ENCODE measurements at regions not wholly inside any gene's neighbourhood (a gene's known extent, or its start where the extent isn't known, plus 50 kb on each side); places are given as distances from the start of the nearest gene placed in this dataset.

DNA sequence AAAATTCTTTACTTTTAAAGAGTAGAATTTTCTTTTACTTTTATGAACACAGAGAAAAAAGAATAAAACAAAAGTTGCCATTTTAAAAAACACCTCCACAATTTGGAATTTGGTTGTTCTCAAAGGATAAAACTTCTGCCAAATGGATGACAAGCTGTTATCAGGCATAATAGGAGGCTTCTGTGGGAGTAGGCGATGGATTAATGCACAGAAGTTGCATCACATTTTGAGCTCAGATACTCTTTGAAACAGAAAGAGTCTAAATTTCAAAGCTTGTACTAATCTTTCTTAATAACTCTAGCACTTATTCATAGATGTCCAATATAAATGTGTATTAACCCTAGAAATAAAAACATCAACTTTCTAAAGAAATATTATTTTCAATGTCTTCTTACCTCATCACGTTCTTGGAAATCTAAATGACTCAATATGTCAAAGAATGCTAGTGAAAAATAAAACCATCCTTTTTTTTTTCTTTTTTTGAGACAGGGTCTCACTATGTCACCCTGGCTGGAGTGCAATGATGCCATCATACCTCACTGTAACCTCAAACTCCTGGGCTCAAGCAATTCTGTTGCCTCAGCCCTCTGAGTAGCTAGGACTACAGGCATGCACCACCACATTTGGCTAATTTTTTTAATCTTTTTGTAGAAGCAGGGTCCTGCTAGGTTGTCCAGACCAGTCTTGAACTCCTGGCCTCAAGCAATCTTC is 112.8 kb upstream of the USP25 start:
- no peak for DNase-seq
- intact Hi-C loops (cut with micrococcal nuclease) = no loop called here
- H3K4me3 ChIP-seq (ENCODE audit: low read length) = no peak overlapping the region

DNA sequence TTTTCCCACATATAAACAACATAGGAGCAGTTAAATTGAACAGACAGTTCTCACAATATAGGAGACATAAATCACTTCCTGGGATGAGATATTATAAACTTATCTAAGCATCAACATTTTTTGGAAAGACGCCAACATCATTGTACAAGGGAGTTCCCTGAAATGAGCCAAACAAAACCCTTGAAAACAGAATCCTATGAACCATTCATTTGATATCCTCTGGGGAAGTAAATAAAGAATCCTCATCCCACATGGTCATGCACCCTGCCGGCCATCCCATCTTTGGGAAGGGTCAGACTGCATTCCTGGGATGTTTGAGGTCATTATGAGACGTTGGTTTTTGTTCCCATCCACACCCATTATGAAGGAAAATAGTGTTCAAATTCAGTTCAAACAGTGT is 111.8 kb upstream of the USP25 start:
- no peaks in the 10 kb centered on the region for H3K36me3 ChIP-seq (ENCODE audit: control insufficient read depth, insufficient read depth, low read length)
- Mint-ChIP-seq H3K27me3 (ENCODE audit: low read depth in 2 of 2) (peaks cover 0 to under 1% of the 10 kb centered on the region in 2 donors), H3K9me3 (no peaks in the 10 kb centered on the region), H3K36me3 (no peaks in the 10 kb centered on the region), H3K4me1 (no peaks in the 10 kb centered on the region), H3K27ac (no peak overlapping the region), H3K4me3 (no peak overlapping the region)
- intact Hi-C loops (cut with micrococcal nuclease) = no loop called here
- 85% methylated on average over 2 of the region's 3 CpGs for WGBS (ENCODE audit: insufficient coverage)
- no peak overlapping the region for H3K27ac ChIP-seq (ENCODE audit: low read length)
- H3K4me3 ChIP-seq (ENCODE audit: low read length) = no peak overlapping the region
- DNase-seq (no peak), ATAC-seq (no peak)
- H3K4me1 ChIP-seq (ENCODE audit: control insufficient read depth, insufficient read depth, low read length) = no peaks in the 10 kb centered on the region
- H3K9me3 ChIP-seq (ENCODE audit: control insufficient read depth, insufficient read depth, low read length) = no peaks in the 10 kb centered on the region
- H3K27me3 ChIP-seq (ENCODE audit: control insufficient read depth, insufficient read depth, low read length) = no peaks in the 10 kb centered on the region
- TF ChIP-seq, protein P1, sequence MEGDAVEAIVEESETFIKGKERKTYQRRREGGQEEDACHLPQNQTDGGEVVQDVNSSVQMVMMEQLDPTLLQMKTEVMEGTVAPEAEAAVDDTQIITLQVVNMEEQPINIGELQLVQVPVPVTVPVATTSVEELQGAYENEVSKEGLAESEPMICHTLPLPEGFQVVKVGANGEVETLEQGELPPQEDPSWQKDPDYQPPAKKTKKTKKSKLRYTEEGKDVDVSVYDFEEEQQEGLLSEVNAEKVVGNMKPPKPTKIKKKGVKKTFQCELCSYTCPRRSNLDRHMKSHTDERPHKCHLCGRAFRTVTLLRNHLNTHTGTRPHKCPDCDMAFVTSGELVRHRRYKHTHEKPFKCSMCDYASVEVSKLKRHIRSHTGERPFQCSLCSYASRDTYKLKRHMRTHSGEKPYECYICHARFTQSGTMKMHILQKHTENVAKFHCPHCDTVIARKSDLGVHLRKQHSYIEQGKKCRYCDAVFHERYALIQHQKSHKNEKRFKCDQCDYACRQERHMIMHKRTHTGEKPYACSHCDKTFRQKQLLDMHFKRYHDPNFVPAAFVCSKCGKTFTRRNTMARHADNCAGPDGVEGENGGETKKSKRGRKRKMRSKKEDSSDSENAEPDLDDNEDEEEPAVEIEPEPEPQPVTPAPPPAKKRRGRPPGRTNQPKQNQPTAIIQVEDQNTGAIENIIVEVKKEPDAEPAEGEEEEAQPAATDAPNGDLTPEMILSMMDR (IDR thresholded peaks at IDR 0.05) = no peak

More for the DNA sequence above, 112.8 kb upstream of the USP25 start:
- WGBS (ENCODE audit: insufficient coverage) = 100% methylated on average over 2 of the region's 2 CpGs
- Histone ChIP-seq H3K4me1 (ENCODE audit: control insufficient read depth, insufficient read depth, low read length) (no peaks in the 10 kb centered on the region), H3K36me3 (ENCODE audit: control insufficient read depth, insufficient read depth, low read length) (no peaks in the 10 kb centered on the region), H3K9me3 (ENCODE audit: control insufficient read depth, insufficient read depth, low read length) (no peaks in the 10 kb centered on the region), H3K27ac (ENCODE audit: low read length) (no peak overlapping the region), H3K27me3 (ENCODE audit: control insufficient read depth, insufficient read depth, low read length) (no peaks in the 10 kb centered on the region)
- no peak for ATAC-seq
- H3K27me3 Mint-ChIP-seq (ENCODE audit: low read depth in 2 of 2) = no peaks in the 10 kb centered on the region
- no peak overlapping the region for H3K4me3 Mint-ChIP-seq
- no peak overlapping the region for H3K27ac Mint-ChIP-seq
- H3K4me1 Mint-ChIP-seq = no peaks in the 10 kb centered on the region
- TF ChIP-seq, protein P1 (IDR thresholded peaks at IDR 0.05) = no peak
- no peaks in the 10 kb centered on the region for H3K36me3 Mint-ChIP-seq
- no peaks in the 10 kb centered on the region for H3K9me3 Mint-ChIP-seq

DNA sequence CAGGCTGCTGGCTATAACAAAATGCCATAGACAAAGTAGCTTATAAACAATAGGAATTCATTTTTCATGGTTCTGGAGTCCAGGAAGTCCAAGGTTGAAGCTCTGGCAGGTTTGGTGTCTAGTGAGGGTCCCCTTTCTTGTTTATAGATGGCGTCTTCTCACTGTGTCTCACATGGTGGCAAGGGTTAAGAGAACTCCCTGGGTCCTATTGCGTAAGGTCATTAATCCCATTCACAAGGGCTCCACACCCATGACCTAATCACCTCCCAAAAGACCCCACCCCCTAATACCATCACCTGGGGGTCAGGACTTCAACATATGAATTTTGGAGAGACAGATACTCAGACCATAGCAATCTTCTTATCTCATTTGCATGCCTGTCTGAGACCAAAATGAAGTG is 108.9 kb upstream of the USP25 start:
- H3K27ac Mint-ChIP-seq = no peak overlapping the region
- intact Hi-C loops (cut with micrococcal nuclease) = no loop called here
- no peak overlapping the region for H3K4me3 Mint-ChIP-seq
- H3K4me1 Mint-ChIP-seq = no peaks in the 10 kb centered on the region
- Histone ChIP-seq H3K27ac (ENCODE audit: low read length) (no peak overlapping the region), H3K36me3 (ENCODE audit: control insufficient read depth, insufficient read depth, low read length) (no peaks in the 10 kb centered on the region), H3K9me3 (ENCODE audit: control insufficient read depth, insufficient read depth, low read length) (no peaks in the 10 kb centered on the region), H3K4me1 (ENCODE audit: control insufficient read depth, insufficient read depth, low read length) (no peaks in the 10 kb centered on the region), H3K27me3 (ENCODE audit: control insufficient read depth, insufficient read depth, low read length) (no peaks in the 10 kb centered on the region), H3K4me3 (ENCODE audit: low read length) (no peak overlapping the region)
- DNase-seq (no peak), ATAC-seq (no peak)
- no peaks in the 10 kb centered on the region for H3K36me3 Mint-ChIP-seq
- TF ChIP-seq, protein P1 (IDR thresholded peaks at IDR 0.05) = no peak
- WGBS (ENCODE audit: insufficient coverage) = 92% methylated on average over 2 of the region's 2 CpGs
- H3K27me3 Mint-ChIP-seq (ENCODE audit: low read depth in 2 of 2) = peaks cover 0 to 3% of the 10 kb centered on the region in 2 donors
- no peaks in the 10 kb centered on the region for H3K9me3 Mint-ChIP-seq

DNA sequence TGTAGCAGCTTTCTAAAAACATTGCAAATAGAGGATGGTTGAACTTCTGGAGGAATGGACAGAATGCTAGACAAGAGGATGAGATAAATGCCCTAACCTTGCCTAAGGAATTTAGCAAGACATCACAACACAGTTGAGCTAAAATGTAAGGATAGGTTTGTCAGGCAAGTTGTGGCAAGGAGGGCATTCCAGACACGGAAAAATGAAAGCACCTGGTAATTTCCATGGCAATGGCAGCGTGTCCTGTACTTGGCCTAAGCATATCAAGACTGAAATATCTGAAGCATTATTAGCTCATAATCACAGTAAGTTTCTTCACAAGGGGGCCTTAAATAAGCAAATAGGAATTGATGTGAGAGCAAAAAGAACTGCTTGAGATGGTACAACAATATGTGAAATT is 105.1 kb upstream of the USP25 start:
- Mint-ChIP-seq H3K4me1 (no peaks in the 10 kb centered on the region), H3K27ac (no peak overlapping the region), H3K36me3 (no peaks in the 10 kb centered on the region), H3K4me3 (no peak overlapping the region), H3K27me3 (ENCODE audit: low read depth in 2 of 2) (peaks cover 0 to 3% of the 10 kb centered on the region in 2 donors), H3K9me3 (no peaks in the 10 kb centered on the region)
- no peaks in the 10 kb centered on the region for H3K36me3 ChIP-seq (ENCODE audit: control insufficient read depth, insufficient read depth, low read length)
- H3K4me1 ChIP-seq (ENCODE audit: control insufficient read depth, insufficient read depth, low read length) = no peaks in the 10 kb centered on the region
- 84% methylated on average over 2 of the region's 2 CpGs for WGBS (ENCODE audit: insufficient coverage)
- no peak overlapping the region for H3K4me3 ChIP-seq (ENCODE audit: low read length)
- ATAC-seq (no peak), DNase-seq (no peak)
- H3K27ac ChIP-seq (ENCODE audit: low read length) = no peak overlapping the region
- intact Hi-C loops (cut with micrococcal nuclease) = no loop called here
- TF ChIP-seq, protein P1 (IDR thresholded peaks at IDR 0.05) = no peak
- no peaks in the 10 kb centered on the region for H3K27me3 ChIP-seq (ENCODE audit: control insufficient read depth, insufficient read depth, low read length)
- no peaks in the 10 kb centered on the region for H3K9me3 ChIP-seq (ENCODE audit: control insufficient read depth, insufficient read depth, low read length)
